Right atrium auricular region (tissue), 2 donors: ENCODE measurements at regions not wholly inside any gene's neighbourhood (a gene's known extent, or its start where the extent isn't known, plus 50 kb on each side); places are given as distances from the start of the nearest gene placed in this dataset.

Experiments
- DNase-seq: peaks from one replicate; pipeline ENCODE4 v3.0.0-alpha.2; 2019; ENCODE audit warnings: low spot score
- H3K27ac ChIP-seq, 2 donors: fragments of 200-600 bp; sonication (generic); 1 replicate in 1 of 2; 2 replicates in 1 of 2; pipeline ENCODE4 v1.5.1; 2016 to 2019
- H3K27me3 ChIP-seq, 2 donors: fragments of 200-600 bp; sonication (generic); one replicate each; pipeline versions ENCODE4 v1.5.1 to v1.6.0; 2017 to 2019
- H3K36me3 ChIP-seq: fragments of 200-600 bp; sonication (generic); one replicate; pipeline ENCODE4 v1.5.1; 2016
- H3K4me1 ChIP-seq, 2 donors: fragments of 200-600 bp; sonication (generic); one replicate each; pipeline versions ENCODE4 v1.5.1 to v1.6.0; 2017 to 2019
- H3K4me3 ChIP-seq, 2 donors: fragments of 200-600 bp; sonication (generic); 1 replicate in 1 of 2; 2 replicates in 1 of 2; pipeline ENCODE4 v1.5.1; 2017 to 2019; ENCODE audit warnings: mild to moderate bottlenecking in 1 of 2, moderate library complexity in 1 of 2
- H3K9me3 ChIP-seq, 2 donors: fragments of 200-600 bp; sonication (generic); one replicate each; pipeline ENCODE4 v1.5.1; 2019
- TF ChIP-seq, protein P1 (sequence below), 2 donors: fragments of 200-600 bp; sonication (generic); IDR thresholded peaks; one replicate each; pipeline ENCODE4 v1.5.1; 2019; ENCODE audit warnings: antibody characterized with exemption in 2 of 2

DNA sequence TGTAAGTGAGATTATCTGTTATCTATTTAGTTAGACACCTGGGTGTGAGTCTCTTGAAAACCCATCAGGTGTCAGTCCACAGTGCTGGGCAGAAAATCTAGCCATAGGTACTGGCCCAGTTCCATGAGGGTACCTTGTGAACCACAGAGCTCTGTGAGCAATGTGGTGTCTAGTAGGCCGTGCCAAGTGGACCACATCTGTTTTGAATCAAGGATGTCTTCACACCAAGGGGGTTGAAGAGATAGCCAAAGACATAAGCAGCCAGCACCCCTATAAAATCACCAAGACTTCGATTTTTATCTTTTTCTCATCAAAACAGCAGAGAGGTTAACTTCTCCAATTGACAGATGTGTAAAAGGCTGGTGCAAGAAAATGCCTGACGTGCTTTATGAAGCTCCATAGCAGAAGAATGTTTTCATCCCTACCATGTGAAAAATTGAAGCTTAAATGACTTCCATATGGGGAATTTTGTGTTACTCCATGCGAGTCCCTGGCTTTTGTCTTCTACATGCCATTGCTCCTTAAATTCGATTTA, 368.7 kb downstream of the HAO1 start:
- H3K4me3 ChIP-seq, result no peak overlapping the region
- no peak overlapping the region for H3K27ac ChIP-seq
- DNase-seq, result no peak
- H3K36me3 ChIP-seq, result no peaks in the 10 kb centered on the region
- TF ChIP-seq, protein P1, sequence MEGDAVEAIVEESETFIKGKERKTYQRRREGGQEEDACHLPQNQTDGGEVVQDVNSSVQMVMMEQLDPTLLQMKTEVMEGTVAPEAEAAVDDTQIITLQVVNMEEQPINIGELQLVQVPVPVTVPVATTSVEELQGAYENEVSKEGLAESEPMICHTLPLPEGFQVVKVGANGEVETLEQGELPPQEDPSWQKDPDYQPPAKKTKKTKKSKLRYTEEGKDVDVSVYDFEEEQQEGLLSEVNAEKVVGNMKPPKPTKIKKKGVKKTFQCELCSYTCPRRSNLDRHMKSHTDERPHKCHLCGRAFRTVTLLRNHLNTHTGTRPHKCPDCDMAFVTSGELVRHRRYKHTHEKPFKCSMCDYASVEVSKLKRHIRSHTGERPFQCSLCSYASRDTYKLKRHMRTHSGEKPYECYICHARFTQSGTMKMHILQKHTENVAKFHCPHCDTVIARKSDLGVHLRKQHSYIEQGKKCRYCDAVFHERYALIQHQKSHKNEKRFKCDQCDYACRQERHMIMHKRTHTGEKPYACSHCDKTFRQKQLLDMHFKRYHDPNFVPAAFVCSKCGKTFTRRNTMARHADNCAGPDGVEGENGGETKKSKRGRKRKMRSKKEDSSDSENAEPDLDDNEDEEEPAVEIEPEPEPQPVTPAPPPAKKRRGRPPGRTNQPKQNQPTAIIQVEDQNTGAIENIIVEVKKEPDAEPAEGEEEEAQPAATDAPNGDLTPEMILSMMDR (IDR thresholded peaks at IDR 0.05), result no peak
- no peaks in the 10 kb centered on the region for H3K27me3 ChIP-seq
- H3K4me1 ChIP-seq, result no peaks in the 10 kb centered on the region
- no peaks in the 10 kb centered on the region for H3K9me3 ChIP-seq

DNA sequence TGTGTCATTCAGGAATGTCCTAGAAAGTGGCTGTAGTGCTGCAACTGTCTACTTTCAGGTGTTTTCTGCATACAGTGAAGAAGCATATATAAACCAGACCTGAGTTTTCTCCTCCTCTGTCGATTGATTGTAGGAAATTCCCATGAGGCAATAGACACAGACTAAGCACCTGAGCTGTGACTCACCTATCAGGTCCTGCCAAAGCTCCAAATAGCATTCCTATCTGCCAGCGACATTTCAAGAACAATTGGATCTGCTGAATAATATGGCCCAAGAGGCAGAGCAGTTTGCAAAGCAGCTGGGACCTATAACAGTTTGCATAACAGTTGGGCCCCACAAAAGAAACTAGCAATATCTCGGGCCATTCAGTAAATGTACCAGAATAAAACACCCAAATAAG, 360.4 kb downstream of the HAO1 start:
- no peaks in the 10 kb centered on the region for H3K9me3 ChIP-seq
- no peaks in the 10 kb centered on the region for H3K4me1 ChIP-seq
- H3K27me3 ChIP-seq, result no peaks in the 10 kb centered on the region
- DNase-seq, result no peak
- no peak overlapping the region for H3K27ac ChIP-seq
- no peak overlapping the region for H3K4me3 ChIP-seq
- TF ChIP-seq, protein P1 (IDR thresholded peaks at IDR 0.05), result no peak
- no peaks in the 10 kb centered on the region for H3K36me3 ChIP-seq

DNA sequence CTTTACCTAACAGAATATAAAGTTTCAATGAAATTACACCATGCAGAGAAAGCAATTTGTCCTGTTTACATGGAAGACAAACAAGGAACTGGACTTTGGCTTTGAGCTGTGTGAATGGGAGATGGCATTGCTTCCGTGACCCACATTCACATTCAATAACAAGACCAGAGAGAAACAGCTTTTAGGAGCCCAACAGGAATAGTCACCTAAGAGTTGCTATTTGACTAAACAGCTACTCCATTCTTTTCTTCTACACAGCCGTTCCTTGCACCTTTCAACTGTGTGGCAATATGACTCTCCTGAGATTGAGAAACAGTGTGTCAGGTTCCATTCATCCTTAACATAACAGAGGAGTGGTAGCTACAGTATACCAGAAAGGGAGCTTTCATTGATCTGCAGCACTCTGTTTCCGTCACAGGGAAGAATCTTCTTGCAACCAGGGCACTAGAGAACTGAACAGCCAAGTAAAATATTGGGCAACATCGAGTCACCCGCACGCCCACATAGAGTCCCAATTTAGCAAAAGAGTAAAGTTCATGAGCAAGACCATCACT, 355.1 kb downstream of the HAO1 start:
- H3K4me3 ChIP-seq, result no peak overlapping the region
- TF ChIP-seq, protein P1 (IDR thresholded peaks at IDR 0.05), result no peak
- no peak overlapping the region for H3K27ac ChIP-seq
- H3K9me3 ChIP-seq, result no peaks in the 10 kb centered on the region
- H3K27me3 ChIP-seq, result no peaks in the 10 kb centered on the region
- DNase-seq, result no peak
- H3K36me3 ChIP-seq, result no peaks in the 10 kb centered on the region
- H3K4me1 ChIP-seq, result no peaks in the 10 kb centered on the region

DNA sequence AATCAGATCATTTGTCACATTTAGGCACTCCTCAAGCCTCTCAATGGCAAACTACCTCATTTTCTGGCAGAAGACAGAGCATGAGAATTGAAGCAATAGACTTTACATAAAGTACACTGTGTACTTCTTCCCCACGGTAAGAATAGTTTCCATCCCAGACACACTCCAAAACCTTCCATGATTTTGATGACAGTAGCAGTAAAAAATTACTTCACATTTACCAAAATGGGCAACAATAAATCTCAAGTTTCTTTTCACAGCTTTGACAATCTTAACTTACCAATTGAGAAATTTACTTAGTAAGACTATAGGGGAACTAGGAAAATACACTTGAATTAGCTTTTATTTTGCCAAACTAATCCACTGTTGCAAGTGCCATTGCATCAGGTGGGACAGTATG, 353.8 kb downstream of the HAO1 start:
- H3K27ac ChIP-seq, result no peak overlapping the region
- H3K4me3 ChIP-seq, result no peak overlapping the region
- H3K27me3 ChIP-seq, result no peaks in the 10 kb centered on the region
- TF ChIP-seq, protein P1 (IDR thresholded peaks at IDR 0.05), result no peak
- no peak for DNase-seq
- H3K4me1 ChIP-seq, result no peaks in the 10 kb centered on the region
- no peaks in the 10 kb centered on the region for H3K9me3 ChIP-seq
- no peaks in the 10 kb centered on the region for H3K36me3 ChIP-seq

DNA sequence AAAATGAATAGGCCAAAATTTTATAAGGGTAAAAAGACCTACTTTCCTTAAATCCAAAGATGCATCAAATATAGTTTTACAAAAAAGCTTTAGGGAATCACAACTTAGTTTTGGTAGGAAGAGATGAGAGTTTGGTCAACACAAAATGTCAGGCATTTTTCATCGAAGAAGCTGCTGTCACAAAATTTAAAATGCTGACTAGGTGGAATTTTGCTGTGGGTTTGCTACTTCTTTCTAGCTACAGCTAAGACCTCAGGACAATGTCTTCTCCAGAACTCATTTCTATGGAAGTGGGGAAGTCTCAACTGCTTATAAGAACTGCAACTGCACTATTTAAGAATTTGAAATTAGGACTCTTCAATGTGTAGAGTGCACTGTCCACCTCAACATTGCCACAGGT, 351.1 kb downstream of the HAO1 start:
- Histone ChIP-seq H3K36me3 (no peaks in the 10 kb centered on the region), H3K4me1 (no peaks in the 10 kb centered on the region), H3K4me3 (no peak overlapping the region), H3K27me3 (no peaks in the 10 kb centered on the region), H3K27ac (no peak overlapping the region), H3K9me3 (no peaks in the 10 kb centered on the region)
- TF ChIP-seq, protein P1 (IDR thresholded peaks at IDR 0.05), result no peak
- no peak for DNase-seq

DNA sequence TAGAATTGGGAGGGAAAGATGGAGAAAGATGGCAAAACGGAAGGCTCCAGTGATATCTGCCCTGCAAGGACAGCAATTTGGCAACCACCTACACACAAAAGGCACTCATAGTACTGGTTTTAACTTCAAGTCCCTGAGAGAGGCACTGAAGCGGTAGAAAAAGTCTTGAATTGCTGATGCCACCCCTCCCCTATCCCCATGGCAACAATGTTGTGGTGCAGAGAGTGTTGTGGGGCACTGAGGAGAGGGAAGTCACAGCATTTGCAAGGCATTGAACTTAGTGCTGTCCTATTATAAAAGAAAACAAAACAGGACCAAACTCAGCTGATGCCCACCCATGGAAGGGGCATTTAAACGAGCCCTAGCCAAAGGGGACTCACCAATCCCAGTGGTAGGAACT, 343.7 kb downstream of the HAO1 start:
- no peak for DNase-seq
- H3K4me1 ChIP-seq, result no peaks in the 10 kb centered on the region
- H3K36me3 ChIP-seq, result no peaks in the 10 kb centered on the region
- no peak overlapping the region for H3K27ac ChIP-seq
- peaks cover 0 to 7% of the 10 kb centered on the region in 2 donors for H3K9me3 ChIP-seq
- no peaks in the 10 kb centered on the region for H3K27me3 ChIP-seq
- no peak overlapping the region for H3K4me3 ChIP-seq
- TF ChIP-seq, protein P1 (IDR thresholded peaks at IDR 0.05), result no peak
